Neural cell (in vitro differentiated cells): ENCODE measurements at regions not wholly inside any gene's neighbourhood (a gene's known extent, or its start where the extent isn't known, plus 50 kb on each side); places are given as distances from the start of the nearest gene placed in this dataset.

Experiments used
- EP300 ChIP-seq: fragments of 450-650 bp; conservative IDR thresholded peaks from 2 replicates; pipeline ENCODE4 v1.6.1; 2014; ENCODE audit warnings: antibody characterized with exemption, mild to moderate bottlenecking, moderate library complexity; ENCODE audit not compliant: poor library complexity, severe bottlenecking
- EZH2 ChIP-seq: fragments of 200-600, 300-800 bp; shearing (Covaris generic), sonication (generic); IDR thresholded peaks from 2 replicates; pipeline ENCODE4 v1.6.1; 2014; ENCODE audit warnings: antibody characterized with exemption, low read length, borderline replicate concordance, mild to moderate bottlenecking; ENCODE audit not compliant: insufficient read depth, poor library complexity, severe bottlenecking
- MXI1 ChIP-seq: fragments of 450-650 bp; conservative IDR thresholded peaks from 2 replicates; pipeline ENCODE4 v1.6.1; 2014; ENCODE audit warnings: antibody characterized with exemption, mild to moderate bottlenecking; ENCODE audit not compliant: poor library complexity, severe bottlenecking
- POLR2AphosphoS5 ChIP-seq: IDR thresholded peaks from 2 replicates; pipeline ENCODE4 v1.6.1; 2012
- RAD21 ChIP-seq: fragments of 450-650 bp; conservative IDR thresholded peaks from 2 replicates; pipeline ENCODE4 v1.6.1; 2014; ENCODE audit warnings: antibody characterized with exemption, mild to moderate bottlenecking, moderate library complexity
- SMC3 ChIP-seq: fragments of 450-650 bp; conservative IDR thresholded peaks from 2 replicates; pipeline ENCODE4 v1.6.1; 2014; ENCODE audit warnings: antibody characterized with exemption, mild to moderate bottlenecking, moderate library complexity; ENCODE audit not compliant: poor library complexity
- TAF1 ChIP-seq: IDR thresholded peaks from 2 replicates; pipeline ENCODE4 v1.6.1; 2012; ENCODE audit warnings: low read depth
- TF ChIP-seq, protein P1 (sequence below): fragments of 450-650 bp; IDR thresholded peaks from 2 replicates; pipeline ENCODE4 v1.5.1; 2014; ENCODE audit warnings: antibody characterized with exemption, mild to moderate bottlenecking, moderate library complexity; ENCODE audit not compliant: poor library complexity, severe bottlenecking
- TF ChIP-seq, protein P2 (sequence below): IDR thresholded peaks from 2 replicates; pipeline ENCODE4 v1.6.1; 2012; ENCODE audit warnings: borderline replicate concordance

DNA sequence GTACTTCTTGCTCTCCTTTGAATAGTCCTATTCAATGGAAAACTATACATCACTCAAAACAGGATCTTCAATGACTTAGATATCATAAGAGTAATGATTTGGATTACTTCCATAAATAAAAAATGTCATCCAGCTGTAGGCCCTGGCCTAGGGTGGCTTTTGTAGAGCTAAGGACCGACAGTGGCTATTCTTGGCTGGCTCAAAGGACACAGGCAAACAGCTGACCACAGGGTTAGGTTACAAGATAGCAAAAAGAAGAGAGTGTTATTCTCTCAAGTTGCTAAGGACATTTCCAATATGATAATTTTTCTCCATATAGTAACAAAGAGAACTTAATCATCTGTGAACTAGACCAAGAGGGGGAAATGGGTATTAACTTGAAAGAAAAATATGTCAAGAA, 495.1 kb downstream of the PLPP3 start:
- TF ChIP-seq, protein P1, sequence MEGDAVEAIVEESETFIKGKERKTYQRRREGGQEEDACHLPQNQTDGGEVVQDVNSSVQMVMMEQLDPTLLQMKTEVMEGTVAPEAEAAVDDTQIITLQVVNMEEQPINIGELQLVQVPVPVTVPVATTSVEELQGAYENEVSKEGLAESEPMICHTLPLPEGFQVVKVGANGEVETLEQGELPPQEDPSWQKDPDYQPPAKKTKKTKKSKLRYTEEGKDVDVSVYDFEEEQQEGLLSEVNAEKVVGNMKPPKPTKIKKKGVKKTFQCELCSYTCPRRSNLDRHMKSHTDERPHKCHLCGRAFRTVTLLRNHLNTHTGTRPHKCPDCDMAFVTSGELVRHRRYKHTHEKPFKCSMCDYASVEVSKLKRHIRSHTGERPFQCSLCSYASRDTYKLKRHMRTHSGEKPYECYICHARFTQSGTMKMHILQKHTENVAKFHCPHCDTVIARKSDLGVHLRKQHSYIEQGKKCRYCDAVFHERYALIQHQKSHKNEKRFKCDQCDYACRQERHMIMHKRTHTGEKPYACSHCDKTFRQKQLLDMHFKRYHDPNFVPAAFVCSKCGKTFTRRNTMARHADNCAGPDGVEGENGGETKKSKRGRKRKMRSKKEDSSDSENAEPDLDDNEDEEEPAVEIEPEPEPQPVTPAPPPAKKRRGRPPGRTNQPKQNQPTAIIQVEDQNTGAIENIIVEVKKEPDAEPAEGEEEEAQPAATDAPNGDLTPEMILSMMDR, result no peak
- TF ChIP-seq SMC3 (no peak), EZH2 (no peak), POLR2AphosphoS5 (no peak), MXI1 (no peak), RAD21 (no peak), EP300 (no peak), TAF1 (no peak)
- TF ChIP-seq, protein P2, sequence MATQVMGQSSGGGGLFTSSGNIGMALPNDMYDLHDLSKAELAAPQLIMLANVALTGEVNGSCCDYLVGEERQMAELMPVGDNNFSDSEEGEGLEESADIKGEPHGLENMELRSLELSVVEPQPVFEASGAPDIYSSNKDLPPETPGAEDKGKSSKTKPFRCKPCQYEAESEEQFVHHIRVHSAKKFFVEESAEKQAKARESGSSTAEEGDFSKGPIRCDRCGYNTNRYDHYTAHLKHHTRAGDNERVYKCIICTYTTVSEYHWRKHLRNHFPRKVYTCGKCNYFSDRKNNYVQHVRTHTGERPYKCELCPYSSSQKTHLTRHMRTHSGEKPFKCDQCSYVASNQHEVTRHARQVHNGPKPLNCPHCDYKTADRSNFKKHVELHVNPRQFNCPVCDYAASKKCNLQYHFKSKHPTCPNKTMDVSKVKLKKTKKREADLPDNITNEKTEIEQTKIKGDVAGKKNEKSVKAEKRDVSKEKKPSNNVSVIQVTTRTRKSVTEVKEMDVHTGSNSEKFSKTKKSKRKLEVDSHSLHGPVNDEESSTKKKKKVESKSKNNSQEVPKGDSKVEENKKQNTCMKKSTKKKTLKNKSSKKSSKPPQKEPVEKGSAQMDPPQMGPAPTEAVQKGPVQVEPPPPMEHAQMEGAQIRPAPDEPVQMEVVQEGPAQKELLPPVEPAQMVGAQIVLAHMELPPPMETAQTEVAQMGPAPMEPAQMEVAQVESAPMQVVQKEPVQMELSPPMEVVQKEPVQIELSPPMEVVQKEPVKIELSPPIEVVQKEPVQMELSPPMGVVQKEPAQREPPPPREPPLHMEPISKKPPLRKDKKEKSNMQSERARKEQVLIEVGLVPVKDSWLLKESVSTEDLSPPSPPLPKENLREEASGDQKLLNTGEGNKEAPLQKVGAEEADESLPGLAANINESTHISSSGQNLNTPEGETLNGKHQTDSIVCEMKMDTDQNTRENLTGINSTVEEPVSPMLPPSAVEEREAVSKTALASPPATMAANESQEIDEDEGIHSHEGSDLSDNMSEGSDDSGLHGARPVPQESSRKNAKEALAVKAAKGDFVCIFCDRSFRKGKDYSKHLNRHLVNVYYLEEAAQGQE, result no peak
